WTC11 (cell line): ENCODE measurements at regions not wholly inside any gene's neighbourhood (a gene's known extent, or its start where the extent isn't known, plus 50 kb on each side); places are given as distances from the start of the nearest gene placed in this dataset.

Experiments used
- CREB1 ChIP-seq: sonication (generic); formaldehyde crosslinking; IDR thresholded peaks from 2 replicates; pipeline ENCODE4 v1.8.0; 2023; ENCODE audit warnings: mild to moderate bottlenecking, missing genetic modification reagents
- CREM ChIP-seq: sonication (generic); formaldehyde crosslinking; IDR thresholded peaks from 2 replicates; pipeline ENCODE4 v1.8.1; 2022; ENCODE audit warnings: mild to moderate bottlenecking, missing genetic modification reagents, moderate library complexity
- CTCF ChIP-seq: fragments of 200-600 bp; IDR thresholded peaks from 2 replicates; pipeline ENCODE4 v1.8.0; 2022; ENCODE audit warnings: antibody characterized with exemption
- MAX ChIP-seq: sonication (generic); formaldehyde crosslinking; IDR thresholded peaks from 2 replicates; pipeline ENCODE4 v1.8.0; 2022; ENCODE audit warnings: mild to moderate bottlenecking, missing genetic modification reagents
- USF2 ChIP-seq: sonication (generic); formaldehyde crosslinking; IDR thresholded peaks from 2 replicates; pipeline ENCODE4 v1.8.1; 2023; ENCODE audit warnings: mild to moderate bottlenecking, missing genetic modification reagents, moderate library complexity
- TF ChIP-seq, protein P1 (sequence below): sonication (generic); formaldehyde crosslinking; IDR thresholded peaks from 2 replicates; pipeline ENCODE4 v1.8.1; 2023; ENCODE audit warnings: mild to moderate bottlenecking, missing genetic modification reagents
- TF ChIP-seq, protein P2 (sequence below): sonication (generic); formaldehyde crosslinking; conservative IDR thresholded peaks from 2 replicates; pipeline ENCODE4 v1.8.1; 2022; ENCODE audit warnings: mild to moderate bottlenecking, missing genetic modification reagents

DNA sequence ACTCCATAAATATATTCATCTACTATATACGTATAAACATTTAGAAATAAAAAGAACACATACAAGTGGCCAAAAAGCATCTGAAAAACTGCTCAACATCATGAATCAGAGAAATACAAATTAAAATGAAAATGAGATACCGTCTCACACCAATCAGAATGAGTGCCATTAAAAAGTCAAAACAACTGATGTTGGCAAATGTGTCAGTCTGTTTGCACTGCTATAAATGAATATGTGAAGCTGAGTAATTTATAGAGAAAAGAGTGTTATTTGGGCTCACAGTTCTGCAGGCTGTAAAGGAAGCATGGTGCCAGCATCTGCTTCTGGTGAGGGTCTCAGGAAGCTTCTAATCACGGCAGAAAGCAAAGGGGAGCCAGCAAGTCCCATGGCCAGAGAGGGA is 620.3 kb upstream of the CCDC54 start:
- TF ChIP-seq, protein P1, sequence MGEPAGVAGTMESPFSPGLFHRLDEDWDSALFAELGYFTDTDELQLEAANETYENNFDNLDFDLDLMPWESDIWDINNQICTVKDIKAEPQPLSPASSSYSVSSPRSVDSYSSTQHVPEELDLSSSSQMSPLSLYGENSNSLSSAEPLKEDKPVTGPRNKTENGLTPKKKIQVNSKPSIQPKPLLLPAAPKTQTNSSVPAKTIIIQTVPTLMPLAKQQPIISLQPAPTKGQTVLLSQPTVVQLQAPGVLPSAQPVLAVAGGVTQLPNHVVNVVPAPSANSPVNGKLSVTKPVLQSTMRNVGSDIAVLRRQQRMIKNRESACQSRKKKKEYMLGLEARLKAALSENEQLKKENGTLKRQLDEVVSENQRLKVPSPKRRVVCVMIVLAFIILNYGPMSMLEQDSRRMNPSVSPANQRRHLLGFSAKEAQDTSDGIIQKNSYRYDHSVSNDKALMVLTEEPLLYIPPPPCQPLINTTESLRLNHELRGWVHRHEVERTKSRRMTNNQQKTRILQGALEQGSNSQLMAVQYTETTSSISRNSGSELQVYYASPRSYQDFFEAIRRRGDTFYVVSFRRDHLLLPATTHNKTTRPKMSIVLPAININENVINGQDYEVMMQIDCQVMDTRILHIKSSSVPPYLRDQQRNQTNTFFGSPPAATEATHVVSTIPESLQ (CRISPR knock-in tag): no peak
- TF ChIP-seq CTCF (no peak), USF2 (CRISPR knock-in tag) (no peak), CREB1 (CRISPR knock-in tag) (no peak), MAX (no peak), CREM (CRISPR knock-in tag) (no peak)
- TF ChIP-seq, protein P2, sequence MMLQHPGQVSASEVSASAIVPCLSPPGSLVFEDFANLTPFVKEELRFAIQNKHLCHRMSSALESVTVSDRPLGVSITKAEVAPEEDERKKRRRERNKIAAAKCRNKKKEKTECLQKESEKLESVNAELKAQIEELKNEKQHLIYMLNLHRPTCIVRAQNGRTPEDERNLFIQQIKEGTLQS: no peak
